Suprapubic skin (tissue), 4 donors: ENCODE measurements at regions not wholly inside any gene's neighbourhood (a gene's known extent, or its start where the extent isn't known, plus 50 kb on each side); places are given as distances from the start of the nearest gene placed in this dataset.

Experiments
- DNase-seq, 2 donors: peaks; one replicate each; pipeline ENCODE4 v3.0.0-alpha.2; 2019; ENCODE audit warnings: low spot score in 2 of 2
- H3K27ac ChIP-seq: fragments of 200-600 bp; sonication (generic); one replicate; pipeline ENCODE4 v1.5.1; 2019
- H3K27me3 ChIP-seq: fragments of 200-600 bp; sonication (generic); one replicate; pipeline ENCODE4 v1.5.1; 2019
- H3K36me3 ChIP-seq: fragments of 200-600 bp; sonication (generic); one replicate; pipeline ENCODE4 v1.5.1; 2019
- H3K4me1 ChIP-seq: fragments of 200-600 bp; sonication (generic); one replicate; pipeline ENCODE4 v1.5.1; 2019
- H3K4me3 ChIP-seq: fragments of 200-600 bp; sonication (generic); one replicate; pipeline ENCODE4 v1.5.1; 2019; ENCODE audit warnings: mild to moderate bottlenecking
- H3K9me3 ChIP-seq: fragments of 200-600 bp; sonication (generic); one replicate; pipeline ENCODE4 v1.5.1; 2019
- CTCF ChIP-seq, 2 donors: fragments of 200-600 bp in 1 of 2; fragments of 450-650 bp in 1 of 2; sonication (generic) in 1 of 2; IDR thresholded peaks; one replicate each; pipeline ENCODE4 v1.5.1; 2016 to 2019; ENCODE audit warnings: antibody characterized with exemption in 2 of 2, mild to moderate bottlenecking in 1 of 2, moderate library complexity in 1 of 2
- EP300 ChIP-seq: sonication (generic); formaldehyde crosslinking; IDR thresholded peaks from one replicate; pipeline ENCODE4 v1.6.1; 2017; ENCODE audit warnings: antibody characterized with exemption
- POLR2A ChIP-seq, 2 donors: fragments of 450-650 bp; IDR thresholded peaks; one replicate each; pipeline ENCODE4 v1.6.1; 2017; ENCODE audit warnings: antibody characterized with exemption in 2 of 2, mild to moderate bottlenecking in 2 of 2, moderate library complexity in 2 of 2
- POLR2AphosphoS5 ChIP-seq, 3 donors: sonication (generic); formaldehyde crosslinking; IDR thresholded peaks; one replicate each; pipeline ENCODE4 v1.6.1; 2017; ENCODE audit warnings: antibody characterized with exemption in 3 of 3
- WGBS: methylation state at CpG from one replicate; pipeline ENCODE4 v1.1.5; 2018; 5-methylcytosine and 5-hydroxymethylcytosine counted together

DNA sequence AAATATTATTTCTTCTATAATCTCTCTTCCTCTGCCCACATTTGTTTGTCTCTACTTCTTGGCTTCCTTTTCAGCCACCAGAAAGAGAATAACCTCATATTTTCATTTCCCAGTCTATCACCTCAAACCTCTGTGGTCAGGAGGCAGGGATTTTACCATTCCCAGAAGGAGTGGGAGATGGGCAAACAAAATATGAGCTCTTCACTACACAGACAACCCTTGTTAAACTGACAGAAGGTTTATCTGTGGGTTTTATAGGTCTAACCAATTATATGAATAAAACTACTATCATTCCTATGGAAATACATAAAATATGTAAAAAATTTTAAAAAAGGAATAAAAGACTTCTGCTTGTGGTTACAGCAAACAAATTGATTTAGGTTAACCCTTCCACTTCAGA lies 160.0 kb upstream of the TRPC6 start:
- no peak for DNase-seq
- no peaks in the 10 kb centered on the region for H3K27me3 ChIP-seq
- peaks cover 5% of the 10 kb centered on the region for H3K4me1 ChIP-seq
- no peak overlapping the region for H3K4me3 ChIP-seq
- H3K36me3 ChIP-seq, result no peaks in the 10 kb centered on the region
- H3K9me3 ChIP-seq, result no peaks in the 10 kb centered on the region
- no peak overlapping the region for H3K27ac ChIP-seq
- TF ChIP-seq EP300 (no peak), POLR2A (IDR thresholded peaks at IDR 0.05) (no peak), POLR2AphosphoS5 (IDR thresholded peaks at IDR 0.05) (no peak), CTCF (IDR thresholded peaks at IDR 0.05) (no peak)

DNA sequence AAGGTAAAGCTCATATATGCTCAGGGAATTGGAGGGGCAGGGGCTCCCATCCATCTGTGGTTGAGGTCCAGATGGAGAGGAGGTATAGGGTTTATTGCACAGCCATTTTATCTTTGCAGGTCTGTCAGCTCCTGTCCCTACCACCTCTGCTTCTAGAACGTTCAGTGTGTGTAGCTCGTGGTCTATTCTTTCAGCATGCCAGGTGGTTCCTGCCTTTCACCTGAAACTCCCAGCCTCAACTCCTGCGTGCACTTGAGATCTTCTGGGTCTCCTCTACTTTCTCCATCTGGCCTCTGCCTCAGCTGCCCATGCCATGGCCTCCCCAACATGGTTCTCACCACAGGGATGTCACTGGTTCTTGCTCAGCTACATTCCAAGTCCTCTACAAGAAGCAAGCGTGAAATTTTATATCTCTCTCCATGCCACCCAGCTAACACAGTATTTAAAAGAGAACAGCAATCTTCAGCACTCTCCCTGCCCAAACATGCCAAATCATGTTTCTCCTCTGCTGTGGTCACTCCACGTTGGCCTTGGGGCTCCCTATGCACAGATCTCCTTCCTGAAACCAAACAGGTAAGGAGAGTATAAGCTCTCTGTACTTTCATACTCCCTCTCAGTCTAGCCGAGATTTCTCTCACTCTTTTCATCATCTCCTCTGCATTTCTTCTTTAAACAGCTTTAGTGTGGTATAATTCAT lies 157.8 kb upstream of the TRPC6 start:
- DNase-seq, result no peak
- Histone ChIP-seq H3K27me3 (no peaks in the 10 kb centered on the region), H3K4me1 (no peaks in the 10 kb centered on the region), H3K4me3 (no peak overlapping the region), H3K27ac (no peak overlapping the region), H3K9me3 (no peaks in the 10 kb centered on the region), H3K36me3 (no peaks in the 10 kb centered on the region)
- WGBS, result 84% methylated on average over 6 of the region's 6 CpGs
- no peak for TF ChIP-seq CTCF (IDR thresholded peaks at IDR 0.05)
- no peak for TF ChIP-seq POLR2AphosphoS5 (IDR thresholded peaks at IDR 0.05)
- TF ChIP-seq EP300, result no peak
- no peak for TF ChIP-seq POLR2A (IDR thresholded peaks at IDR 0.05)

- H3K4me3 ChIP-seq, result no peak overlapping the region
- H3K27me3 ChIP-seq, result no peaks in the 10 kb centered on the region
- no peak for DNase-seq
- TF ChIP-seq POLR2A (IDR thresholded peaks at IDR 0.05) (no peak), POLR2AphosphoS5 (IDR thresholded peaks at IDR 0.05) (no peak), EP300 (no peak), CTCF (IDR thresholded peaks at IDR 0.05) (no peak)
- H3K36me3 ChIP-seq, result no peaks in the 10 kb centered on the region
- H3K4me1 ChIP-seq, result no peaks in the 10 kb centered on the region
- no peaks in the 10 kb centered on the region for H3K9me3 ChIP-seq
- 80% methylated on average over 1 of the region's 1 CpG for WGBS
- H3K27ac ChIP-seq, result no peak overlapping the region
Measured at GRCh38 chr11:101741061-101741460, 157.3 kb upstream of the TRPC6 start.

DNA sequence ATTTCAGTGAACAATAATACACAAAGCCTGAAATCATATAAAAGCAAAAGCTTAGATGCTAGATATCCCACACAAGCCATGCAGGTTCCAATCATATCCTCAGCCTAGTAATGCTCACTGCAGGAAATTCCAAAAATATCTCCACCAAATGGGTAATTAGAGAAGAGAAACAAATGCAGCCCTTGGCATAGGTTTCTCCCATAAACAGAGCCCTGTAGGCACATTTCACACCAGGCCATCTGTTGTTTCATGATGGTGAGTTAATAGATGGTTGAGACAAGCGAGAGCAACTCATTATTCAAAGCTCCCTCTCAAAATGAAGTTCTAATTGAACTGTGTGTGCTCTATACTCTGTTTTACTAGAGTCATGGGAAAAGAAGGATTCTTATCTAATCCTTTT lies 154.6 kb upstream of the TRPC6 start:
- H3K27me3 ChIP-seq, result no peaks in the 10 kb centered on the region
- no peak overlapping the region for H3K27ac ChIP-seq
- WGBS, result 79% methylated on average over 1 of the region's 1 CpG
- H3K36me3 ChIP-seq, result no peaks in the 10 kb centered on the region
- H3K4me3 ChIP-seq, result no peak overlapping the region
- no peaks in the 10 kb centered on the region for H3K9me3 ChIP-seq
- no peaks in the 10 kb centered on the region for H3K4me1 ChIP-seq
- TF ChIP-seq POLR2A (IDR thresholded peaks at IDR 0.05), result no peak
- TF ChIP-seq CTCF (IDR thresholded peaks at IDR 0.05), result no peak
- TF ChIP-seq EP300, result no peak
- TF ChIP-seq POLR2AphosphoS5 (IDR thresholded peaks at IDR 0.05), result no peak
- DNase-seq, result no peak

DNA sequence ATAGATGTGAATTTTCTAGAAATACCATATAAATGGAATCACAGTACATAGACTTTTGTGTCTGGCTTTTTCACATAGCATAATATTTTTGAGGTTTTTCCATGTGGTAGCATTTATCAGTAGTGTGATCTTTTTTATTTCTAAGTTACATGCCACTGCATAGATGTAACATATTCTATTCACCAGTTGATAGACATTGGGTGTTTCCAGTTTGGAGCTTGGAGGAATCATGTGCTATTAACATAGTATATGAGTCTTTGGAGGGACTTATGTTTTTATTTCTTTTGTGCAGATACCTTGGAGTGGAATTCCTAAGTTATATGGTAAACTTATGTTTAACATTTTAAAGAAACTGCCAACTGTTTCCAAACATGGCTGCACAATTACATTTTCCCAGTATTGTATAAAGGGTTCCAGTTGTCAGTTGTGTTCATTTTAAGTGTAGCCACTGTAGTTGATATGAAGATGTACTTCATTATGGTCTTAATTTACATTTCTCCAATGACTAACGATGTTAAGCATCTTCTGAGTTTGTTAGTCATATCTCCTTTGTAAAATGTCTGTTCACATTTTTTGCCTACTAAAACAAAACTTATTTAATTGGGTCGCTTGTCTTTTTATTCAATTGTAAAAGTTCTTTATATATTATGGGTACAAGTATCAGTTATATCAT lies 145.7 kb upstream of the TRPC6 start:
- no peak for DNase-seq
- H3K27me3 ChIP-seq, result no peaks in the 10 kb centered on the region
- no peaks in the 10 kb centered on the region for H3K4me1 ChIP-seq
- H3K4me3 ChIP-seq, result no peak overlapping the region
- no peak for TF ChIP-seq POLR2A (IDR thresholded peaks at IDR 0.05)
- TF ChIP-seq CTCF (IDR thresholded peaks at IDR 0.05), result no peak
- no peak for TF ChIP-seq EP300
- TF ChIP-seq POLR2AphosphoS5 (IDR thresholded peaks at IDR 0.05), result no peak
- no peak overlapping the region for H3K27ac ChIP-seq
- H3K9me3 ChIP-seq, result no peaks in the 10 kb centered on the region
- WGBS, result 79% methylated on average over 2 of the region's 2 CpGs
- no peaks in the 10 kb centered on the region for H3K36me3 ChIP-seq
